Left renal cortex interstitium (tissue), 4 donors: ENCODE measurements at regions not wholly inside any gene's neighbourhood (a gene's known extent, or its start where the extent isn't known, plus 50 kb on each side); places are given as distances from the start of the nearest gene placed in this dataset.

ENCODE experiments used
- DNase-seq, 4 donors: peaks; one replicate each; pipeline ENCODE4 v3.0.0-alpha.2; 2013; ENCODE audit warnings: low read depth in 4 of 4, low spot score in 2 of 4, missing footprints in 1 of 4

- no peak for DNase-seq
Measured at GRCh38 chr5:74027732-74028338, 401.8 kb downstream of the ARHGEF28 start.

- DNase-seq, result no peak
Measured at GRCh38 chr5:74026310-74026709, 400.3 kb downstream of the ARHGEF28 start.

GRCh38 chr5:74021126-74021525 is 395.1 kb downstream of the ARHGEF28 start:
- DNase-seq, result no peak

- no peak for DNase-seq
Measured at GRCh38 chr5:74020503-74020902, 394.5 kb downstream of the ARHGEF28 start.

- no peak for DNase-seq
Measured at GRCh38 chr5:74019923-74020322, 393.9 kb downstream of the ARHGEF28 start.

GRCh38 chr5:74017786-74018211 is 391.8 kb downstream of the ARHGEF28 start:
- DNase-seq, result no peak

- no peak for DNase-seq
Measured at GRCh38 chr5:74017112-74017511, 391.1 kb downstream of the ARHGEF28 start.

- no peak for DNase-seq
Measured at GRCh38 chr5:74016373-74016772, 390.4 kb downstream of the ARHGEF28 start.

- DNase-seq, result no peak
Measured at GRCh38 chr5:74015716-74016115, 389.7 kb downstream of the ARHGEF28 start.

- DNase-seq, result no peak
Measured at GRCh38 chr5:74013222-74013621, 387.2 kb downstream of the ARHGEF28 start.

- DNase-seq, result no peak
Measured at GRCh38 chr5:74009502-74009901, 383.5 kb downstream of the ARHGEF28 start.

- no peak for DNase-seq
Measured at GRCh38 chr5:74007193-74007592, 381.2 kb downstream of the ARHGEF28 start.

GRCh38 chr5:73999297-73999696 is 373.3 kb downstream of the ARHGEF28 start:
- DNase-seq, result no peak

GRCh38 chr5:73998489-73998888 is 372.5 kb downstream of the ARHGEF28 start:
- no peak for DNase-seq

- DNase-seq, result no peak
Measured at GRCh38 chr5:73997960-73998359, 372.0 kb downstream of the ARHGEF28 start.

GRCh38 chr5:73996151-73996755 is 370.3 kb downstream of the ARHGEF28 start:
- no peak for DNase-seq

- no peak for DNase-seq
Measured at GRCh38 chr5:73994963-73995362, 369.0 kb downstream of the ARHGEF28 start.
